Lung (tissue), 11 donors: ENCODE measurements at regions not wholly inside any gene's neighbourhood (a gene's known extent, or its start where the extent isn't known, plus 50 kb on each side); places are given as distances from the start of the nearest gene placed in this dataset.

Experiments used
- ATAC-seq: fragments of 200-7000 bp; cut with Tn5 transposase; one replicate; pipeline ENCODE4 v1.9.1; 2020; ENCODE audit warnings: moderate number of reproducible peaks; ENCODE audit not compliant: insufficient read depth, low FRiP score
- DNase-seq, 3 donors: peaks; one replicate each; pipeline ENCODE4 v3.0.0-alpha.2; 2013 to 2017
- H3K27ac ChIP-seq, 2 donors: one replicate each; pipeline ENCODE4 v1.5.1; 2013; ENCODE audit warnings: mild to moderate bottlenecking in 2 of 2, moderate library complexity in 2 of 2, control low read depth in 1 of 2, inconsistent platforms in 1 of 2, low read depth in 1 of 2, low read length in 1 of 2
- H3K27me3 ChIP-seq, 3 donors: one replicate each; pipeline ENCODE4 v1.5.1; 2013; ENCODE audit warnings: low read length in 2 of 3; ENCODE audit not compliant: control insufficient read depth in 3 of 3, insufficient read depth in 3 of 3
- H3K36me3 ChIP-seq, 4 donors: one replicate each; pipeline ENCODE4 v1.5.1; 2013; ENCODE audit warnings: low read length in 4 of 4, mild to moderate bottlenecking in 1 of 4, moderate library complexity in 1 of 4; ENCODE audit not compliant: control insufficient read depth in 4 of 4, insufficient read depth in 4 of 4
- H3K4me1 ChIP-seq, 5 donors: one replicate each; pipeline ENCODE4 v1.5.1; 2013; ENCODE audit warnings: low read length in 5 of 5, mild to moderate bottlenecking in 2 of 5, moderate library complexity in 1 of 5; ENCODE audit not compliant: control insufficient read depth in 5 of 5, insufficient read depth in 5 of 5
- H3K4me3 ChIP-seq: one replicate; pipeline ENCODE4 v1.5.1; 2013; ENCODE audit warnings: mild to moderate bottlenecking, control low read depth, moderate library complexity
- H3K9ac ChIP-seq, 2 donors: one replicate each; pipeline ENCODE4 v1.5.1; 2013; ENCODE audit warnings: low read length in 2 of 2, control low read depth in 1 of 2; ENCODE audit not compliant: insufficient read depth in 1 of 2
- H3K9me3 ChIP-seq, 4 donors: one replicate each; pipeline ENCODE4 v1.5.1; 2013; ENCODE audit warnings: low read length in 3 of 4, mild to moderate bottlenecking in 1 of 4, moderate library complexity in 1 of 4; ENCODE audit not compliant: control insufficient read depth in 4 of 4, insufficient read depth in 3 of 4
- CTCF ChIP-seq: IDR thresholded peaks from 2 replicates; pipeline ENCODE4 v1.5.1; 2012; ENCODE audit warnings: mild to moderate bottlenecking; ENCODE audit errors: control extremely low read depth, extremely low read depth
- WGBS, 2 donors: extraction: QIAGEN DNeasy Blood & Tissue Kit; methylation state at CpG; one replicate each; pipeline ENCODE4 v1.1.7; 2013; 5-methylcytosine and 5-hydroxymethylcytosine counted together
- donor health status: control.
- donor health status: control.
- donor health status: Bipolar disorder and iron deficiency.
- donor health status: healthy.
- donor health status: DM: yes; HTN: yes; CAD: no.

- ATAC-seq (no peak), DNase-seq (no peak)
- Histone ChIP-seq H3K27ac (no peak overlapping the region), H3K27me3 (peaks cover 0 to 3% (median 0%) of the 10 kb centered on the region in 3 donors), H3K4me3 (no peak overlapping the region), H3K4me1 (no peaks in the 10 kb centered on the region), H3K9ac (no peak overlapping the region), H3K36me3 (no peaks in the 10 kb centered on the region), H3K9me3 (no peaks in the 10 kb centered on the region)
- TF ChIP-seq CTCF, result no peak
- WGBS, 2 donors, result 86 to 89% methylated on average over 21 of the region's 21 CpGs
Measured at GRCh38 chr5:3030511-3031165, 279.2 kb upstream of the IRX2 start.

- TF ChIP-seq CTCF, result no peak
- H3K4me3 ChIP-seq, result no peak overlapping the region
- 92 to 95% methylated on average over 9 of the region's 9 CpGs for WGBS, 2 donors
- H3K9ac ChIP-seq, result no peak overlapping the region
- no peak overlapping the region for H3K27ac ChIP-seq
- DNase-seq (no peak), ATAC-seq (no peak)
- no peaks in the 10 kb centered on the region for H3K9me3 ChIP-seq
- no peaks in the 10 kb centered on the region for H3K36me3 ChIP-seq
- no peaks in the 10 kb centered on the region for H3K4me1 ChIP-seq
- H3K27me3 ChIP-seq, result peaks cover 0 to 3% (median 0%) of the 10 kb centered on the region in 3 donors
Measured at GRCh38 chr5:3029396-3029795, 277.9 kb upstream of the IRX2 start.

- H3K4me1 ChIP-seq, result no peaks in the 10 kb centered on the region
- ATAC-seq (no peak), DNase-seq (no peak)
- no peaks in the 10 kb centered on the region for H3K36me3 ChIP-seq
- whole genome bisulfite sequencing, 2 donors, result 79 to 81% methylated on average over 23 of the region's 23 CpGs
- no peak overlapping the region for H3K9ac ChIP-seq
- H3K27ac ChIP-seq, result no peak overlapping the region
- H3K27me3 ChIP-seq, result peaks cover 0 to 3% (median 0%) of the 10 kb centered on the region in 3 donors
- TF ChIP-seq CTCF, result no peak
- H3K4me3 ChIP-seq, result no peak overlapping the region
- H3K9me3 ChIP-seq, result no peaks in the 10 kb centered on the region
Measured at GRCh38 chr5:3027866-3028635, 276.6 kb upstream of the IRX2 start.
